ENCODE measurements at regions not wholly inside any gene's neighbourhood (a gene's known extent, or its start where the extent isn't known, plus 50 kb on each side); places are given as distances from the start of the nearest gene placed in this dataset.

DNA sequence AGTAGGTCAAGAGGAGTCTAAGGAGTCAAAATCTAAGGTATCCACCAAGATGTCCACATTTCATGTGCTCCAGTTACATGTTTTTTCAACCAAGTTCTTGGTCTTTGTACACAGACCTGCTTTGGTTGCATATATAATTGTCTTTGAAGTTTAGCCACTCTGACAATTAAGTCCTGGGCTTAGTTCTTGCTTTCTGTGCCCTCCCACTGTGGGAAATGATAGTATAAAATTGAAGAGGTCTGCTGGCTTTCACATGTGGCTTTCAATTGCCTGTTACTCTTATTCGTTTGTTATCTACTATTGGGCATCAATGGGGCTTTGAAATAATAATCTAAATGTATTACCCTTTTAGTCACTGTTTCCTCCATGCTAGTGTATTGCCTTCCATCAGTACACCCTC is 72.8 kb downstream of the TBR1 start:
- TF ChIP-seq POLR2AphosphoS5 (IDR thresholded peaks at IDR 0.05; ENCODE audit: low read depth, low read length) (no peak), SIN3A (IDR thresholded peaks at IDR 0.05; ENCODE audit: borderline replicate concordance, insufficient read depth, low read length) (no peak), FOXP2 (optimal IDR thresholded peaks at IDR 0.05; ENCODE audit: borderline replicate concordance, extremely low read depth, extremely low read length, insufficient read depth) (no peak), TAF1 (IDR thresholded peaks at IDR 0.05; ENCODE audit: borderline replicate concordance, insufficient read depth, low read length) (no peak)
- TF ChIP-seq, protein P1, sequence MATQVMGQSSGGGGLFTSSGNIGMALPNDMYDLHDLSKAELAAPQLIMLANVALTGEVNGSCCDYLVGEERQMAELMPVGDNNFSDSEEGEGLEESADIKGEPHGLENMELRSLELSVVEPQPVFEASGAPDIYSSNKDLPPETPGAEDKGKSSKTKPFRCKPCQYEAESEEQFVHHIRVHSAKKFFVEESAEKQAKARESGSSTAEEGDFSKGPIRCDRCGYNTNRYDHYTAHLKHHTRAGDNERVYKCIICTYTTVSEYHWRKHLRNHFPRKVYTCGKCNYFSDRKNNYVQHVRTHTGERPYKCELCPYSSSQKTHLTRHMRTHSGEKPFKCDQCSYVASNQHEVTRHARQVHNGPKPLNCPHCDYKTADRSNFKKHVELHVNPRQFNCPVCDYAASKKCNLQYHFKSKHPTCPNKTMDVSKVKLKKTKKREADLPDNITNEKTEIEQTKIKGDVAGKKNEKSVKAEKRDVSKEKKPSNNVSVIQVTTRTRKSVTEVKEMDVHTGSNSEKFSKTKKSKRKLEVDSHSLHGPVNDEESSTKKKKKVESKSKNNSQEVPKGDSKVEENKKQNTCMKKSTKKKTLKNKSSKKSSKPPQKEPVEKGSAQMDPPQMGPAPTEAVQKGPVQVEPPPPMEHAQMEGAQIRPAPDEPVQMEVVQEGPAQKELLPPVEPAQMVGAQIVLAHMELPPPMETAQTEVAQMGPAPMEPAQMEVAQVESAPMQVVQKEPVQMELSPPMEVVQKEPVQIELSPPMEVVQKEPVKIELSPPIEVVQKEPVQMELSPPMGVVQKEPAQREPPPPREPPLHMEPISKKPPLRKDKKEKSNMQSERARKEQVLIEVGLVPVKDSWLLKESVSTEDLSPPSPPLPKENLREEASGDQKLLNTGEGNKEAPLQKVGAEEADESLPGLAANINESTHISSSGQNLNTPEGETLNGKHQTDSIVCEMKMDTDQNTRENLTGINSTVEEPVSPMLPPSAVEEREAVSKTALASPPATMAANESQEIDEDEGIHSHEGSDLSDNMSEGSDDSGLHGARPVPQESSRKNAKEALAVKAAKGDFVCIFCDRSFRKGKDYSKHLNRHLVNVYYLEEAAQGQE (IDR thresholded peaks at IDR 0.05; ENCODE audit: insufficient read depth in 1 of 2, low read depth in 2 of 2, low read length in 2 of 2): no peak

GRCh38 chr2:161522796-161523195 is 101.4 kb upstream of the SLC4A10 start:
- TF ChIP-seq TAF1 (IDR thresholded peaks at IDR 0.05; ENCODE audit: borderline replicate concordance, insufficient read depth, low read length): no peak
- no peak for TF ChIP-seq FOXP2 (optimal IDR thresholded peaks at IDR 0.05; ENCODE audit: borderline replicate concordance, extremely low read depth, extremely low read length, insufficient read depth)
- TF ChIP-seq POLR2AphosphoS5 (IDR thresholded peaks at IDR 0.05; ENCODE audit: low read depth, low read length): no peak
- no peak for TF ChIP-seq SIN3A (IDR thresholded peaks at IDR 0.05; ENCODE audit: borderline replicate concordance, insufficient read depth, low read length)
- TF ChIP-seq, protein P1 (IDR thresholded peaks at IDR 0.05; ENCODE audit: insufficient read depth in 1 of 2, low read depth in 2 of 2, low read length in 2 of 2): no peak

DNA sequence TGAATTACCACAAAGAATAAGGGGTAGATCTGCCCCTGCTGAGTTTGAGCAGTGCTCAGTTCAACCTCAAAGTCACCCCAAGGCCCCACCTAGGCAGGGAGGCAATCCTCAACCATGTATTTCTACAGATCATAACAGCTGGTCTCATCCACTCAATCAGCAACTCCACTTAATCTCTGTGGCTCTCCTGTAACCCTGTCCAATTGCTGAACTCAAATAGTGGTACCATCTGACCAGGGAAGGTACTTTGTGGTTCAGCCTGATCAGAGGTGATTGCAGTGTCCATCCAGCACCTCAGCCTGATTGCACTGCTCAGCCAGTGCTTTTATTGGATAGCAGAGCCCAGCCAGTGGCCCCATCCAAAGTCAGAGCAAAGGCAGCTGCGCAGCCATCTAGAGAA is 91.0 kb upstream of the SLC4A10 start:
- TF ChIP-seq, protein P1 (IDR thresholded peaks at IDR 0.05; ENCODE audit: insufficient read depth in 1 of 2, low read depth in 2 of 2, low read length in 2 of 2): 0 out of 4 replicates have a peak, but pooled peaks of 1 of the 2 experiments have one; percentile 56
- no peak for TF ChIP-seq TAF1 (IDR thresholded peaks at IDR 0.05; ENCODE audit: borderline replicate concordance, insufficient read depth, low read length)

GRCh38 chr2:161546635-161547034 is 77.6 kb upstream of the SLC4A10 start:
- TF ChIP-seq, protein P1 (IDR thresholded peaks at IDR 0.05; ENCODE audit: insufficient read depth in 1 of 2, low read depth in 2 of 2, low read length in 2 of 2): no peak
- TF ChIP-seq POLR2AphosphoS5 (IDR thresholded peaks at IDR 0.05; ENCODE audit: low read depth, low read length): no peak
- TF ChIP-seq TAF1 (IDR thresholded peaks at IDR 0.05; ENCODE audit: borderline replicate concordance, insufficient read depth, low read length): no peak
- TF ChIP-seq FOXP2 (optimal IDR thresholded peaks at IDR 0.05; ENCODE audit: borderline replicate concordance, extremely low read depth, extremely low read length, insufficient read depth): no peak
- no peak for TF ChIP-seq SIN3A (IDR thresholded peaks at IDR 0.05; ENCODE audit: borderline replicate concordance, insufficient read depth, low read length)

GRCh38 chr2:161547130-161547529 is 77.1 kb upstream of the SLC4A10 start:
- TF ChIP-seq POLR2AphosphoS5 (IDR thresholded peaks at IDR 0.05; ENCODE audit: low read depth, low read length) (no peak), TAF1 (IDR thresholded peaks at IDR 0.05; ENCODE audit: borderline replicate concordance, insufficient read depth, low read length) (no peak), SIN3A (IDR thresholded peaks at IDR 0.05; ENCODE audit: borderline replicate concordance, insufficient read depth, low read length) (no peak), FOXP2 (optimal IDR thresholded peaks at IDR 0.05; ENCODE audit: borderline replicate concordance, extremely low read depth, extremely low read length, insufficient read depth) (no peak)
- TF ChIP-seq, protein P1 (IDR thresholded peaks at IDR 0.05; ENCODE audit: insufficient read depth in 1 of 2, low read depth in 2 of 2, low read length in 2 of 2): no peak
